ENCODE measurements at regions not wholly inside any gene's neighbourhood (a gene's known extent, or its start where the extent isn't known, plus 50 kb on each side); places are given as distances from the start of the nearest gene placed in this dataset.
A peak's percentile ranks its signal among the peaks of the same experiment; 100 is the strongest.

DNA sequence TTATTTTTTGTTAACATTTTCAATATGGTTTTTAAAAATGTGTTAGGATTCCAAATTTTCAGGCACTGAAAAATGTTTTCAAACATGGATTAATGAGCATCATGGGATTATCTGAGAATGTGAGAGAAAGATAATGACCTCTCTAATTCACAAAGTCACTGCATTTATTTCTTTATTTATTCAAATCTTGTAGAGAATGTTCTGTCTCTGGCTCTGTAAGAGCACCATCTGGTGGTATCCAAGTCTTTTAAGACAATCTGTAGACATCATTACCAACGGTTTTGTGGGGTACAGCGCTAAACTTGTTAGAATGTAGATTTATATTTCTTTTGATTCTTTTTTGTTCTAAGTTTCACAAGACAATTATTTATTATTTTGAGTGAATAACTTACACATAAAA is 956.0 kb upstream of the NOVA1 start:
- no peak overlapping the region for H3K9ac ChIP-seq (ENCODE audit: insufficient read depth in 1 of 2, low read length in 2 of 2)
- H3K27ac ChIP-seq (ENCODE audit: low read depth in 1 of 2, low read length in 1 of 2), result no peak overlapping the region
- peaks cover 0 to 1% (median 0%) of the 10 kb centered on the region in 4 donors for H3K9me3 ChIP-seq (ENCODE audit: control insufficient read depth in 4 of 4, insufficient read depth in 3 of 4, low read length in 3 of 4)
- TF ChIP-seq, protein P1, sequence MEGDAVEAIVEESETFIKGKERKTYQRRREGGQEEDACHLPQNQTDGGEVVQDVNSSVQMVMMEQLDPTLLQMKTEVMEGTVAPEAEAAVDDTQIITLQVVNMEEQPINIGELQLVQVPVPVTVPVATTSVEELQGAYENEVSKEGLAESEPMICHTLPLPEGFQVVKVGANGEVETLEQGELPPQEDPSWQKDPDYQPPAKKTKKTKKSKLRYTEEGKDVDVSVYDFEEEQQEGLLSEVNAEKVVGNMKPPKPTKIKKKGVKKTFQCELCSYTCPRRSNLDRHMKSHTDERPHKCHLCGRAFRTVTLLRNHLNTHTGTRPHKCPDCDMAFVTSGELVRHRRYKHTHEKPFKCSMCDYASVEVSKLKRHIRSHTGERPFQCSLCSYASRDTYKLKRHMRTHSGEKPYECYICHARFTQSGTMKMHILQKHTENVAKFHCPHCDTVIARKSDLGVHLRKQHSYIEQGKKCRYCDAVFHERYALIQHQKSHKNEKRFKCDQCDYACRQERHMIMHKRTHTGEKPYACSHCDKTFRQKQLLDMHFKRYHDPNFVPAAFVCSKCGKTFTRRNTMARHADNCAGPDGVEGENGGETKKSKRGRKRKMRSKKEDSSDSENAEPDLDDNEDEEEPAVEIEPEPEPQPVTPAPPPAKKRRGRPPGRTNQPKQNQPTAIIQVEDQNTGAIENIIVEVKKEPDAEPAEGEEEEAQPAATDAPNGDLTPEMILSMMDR (IDR thresholded peaks at IDR 0.05; ENCODE audit: control extremely low read depth, extremely low read depth), result no peak
- no peak overlapping the region for H3K4me3 ChIP-seq
- no peaks in the 10 kb centered on the region for H3K4me1 ChIP-seq (ENCODE audit: control insufficient read depth in 5 of 5, insufficient read depth in 5 of 5, low read length in 5 of 5)
- 51 to 62% methylated on average over 2 of the region's 2 CpGs for WGBS, 2 donors
- no peaks in the 10 kb centered on the region for H3K36me3 ChIP-seq (ENCODE audit: control insufficient read depth in 4 of 4, insufficient read depth in 4 of 4, low read length in 4 of 4)
- peak in 2 of 3 donors; percentile 3 to 12 for DNase-seq
- no peaks in the 10 kb centered on the region for H3K27me3 ChIP-seq (ENCODE audit: control insufficient read depth in 3 of 3, insufficient read depth in 3 of 3, low read length in 2 of 3)
- no peak for ATAC-seq (ENCODE audit: insufficient read depth, low FRiP score)

DNA sequence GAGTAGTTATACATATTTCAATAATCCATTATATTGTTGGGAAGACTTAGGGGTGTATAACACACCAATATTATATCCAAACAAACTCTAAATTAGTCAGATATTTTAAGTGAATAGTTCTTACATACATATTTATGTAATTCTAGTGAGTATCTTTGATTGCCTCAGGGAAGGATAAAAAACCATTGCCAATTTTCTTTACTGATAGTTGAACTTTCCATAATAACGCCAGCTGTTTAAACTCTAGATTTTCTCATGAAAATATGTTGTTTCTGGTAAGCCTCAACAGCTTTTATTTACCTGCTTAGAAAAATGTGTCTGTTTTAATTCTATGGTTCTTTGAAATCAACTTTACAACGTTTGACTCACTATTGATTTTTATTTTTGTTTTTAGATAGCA is 959.6 kb upstream of the NOVA1 start:
- Histone ChIP-seq H3K4me1 (ENCODE audit: control insufficient read depth in 5 of 5, insufficient read depth in 5 of 5, low read length in 5 of 5) (no peaks in the 10 kb centered on the region), H3K27me3 (ENCODE audit: control insufficient read depth in 3 of 3, insufficient read depth in 3 of 3, low read length in 2 of 3) (no peaks in the 10 kb centered on the region), H3K9ac (ENCODE audit: insufficient read depth in 1 of 2, low read length in 2 of 2) (no peak overlapping the region), H3K9me3 (ENCODE audit: control insufficient read depth in 4 of 4, insufficient read depth in 3 of 4, low read length in 3 of 4) (no peaks in the 10 kb centered on the region), H3K36me3 (ENCODE audit: control insufficient read depth in 4 of 4, insufficient read depth in 4 of 4, low read length in 4 of 4) (no peaks in the 10 kb centered on the region), H3K27ac (ENCODE audit: low read depth in 1 of 2, low read length in 1 of 2) (no peak overlapping the region), H3K4me3 (no peak overlapping the region)
- WGBS, 2 donors, result 65 to 72% methylated on average over 2 of the region's 2 CpGs
- DNase-seq, result no peak
- TF ChIP-seq, protein P1 (IDR thresholded peaks at IDR 0.05; ENCODE audit: control extremely low read depth, extremely low read depth), result no peak
- ATAC-seq (ENCODE audit: insufficient read depth, low FRiP score), result no peak

DNA sequence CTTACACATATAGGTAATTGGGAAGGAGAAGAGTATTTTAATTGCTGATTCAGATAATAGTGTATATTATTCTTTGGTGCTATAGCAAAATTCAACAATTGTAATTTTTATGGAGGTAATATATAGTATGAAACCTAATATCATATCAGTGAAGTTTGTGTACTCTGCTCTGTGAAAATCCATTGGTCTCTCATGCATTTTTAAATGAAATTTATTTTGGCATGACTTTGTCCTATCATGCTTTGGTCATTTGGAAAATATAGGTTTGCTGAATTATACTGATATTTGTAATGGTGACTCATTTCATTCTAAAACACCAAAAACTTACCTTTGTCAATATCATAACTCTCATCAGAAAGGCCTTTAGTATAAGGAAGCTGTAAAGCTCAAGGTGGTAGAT is 962.0 kb upstream of the NOVA1 start:
- H3K9ac ChIP-seq (ENCODE audit: insufficient read depth in 1 of 2, low read length in 2 of 2), result no peak overlapping the region
- no peak overlapping the region for H3K4me3 ChIP-seq
- H3K9me3 ChIP-seq (ENCODE audit: control insufficient read depth in 4 of 4, insufficient read depth in 3 of 4, low read length in 3 of 4), result no peaks in the 10 kb centered on the region
- TF ChIP-seq, protein P1 (IDR thresholded peaks at IDR 0.05; ENCODE audit: control extremely low read depth, extremely low read depth), result no peak
- no peak for ATAC-seq (ENCODE audit: insufficient read depth, low FRiP score)
- no peaks in the 10 kb centered on the region for H3K4me1 ChIP-seq (ENCODE audit: control insufficient read depth in 5 of 5, insufficient read depth in 5 of 5, low read length in 5 of 5)
- H3K27me3 ChIP-seq (ENCODE audit: control insufficient read depth in 3 of 3, insufficient read depth in 3 of 3, low read length in 2 of 3), result no peaks in the 10 kb centered on the region
- no peaks in the 10 kb centered on the region for H3K36me3 ChIP-seq (ENCODE audit: control insufficient read depth in 4 of 4, insufficient read depth in 4 of 4, low read length in 4 of 4)
- no peak overlapping the region for H3K27ac ChIP-seq (ENCODE audit: low read depth in 1 of 2, low read length in 1 of 2)
- DNase-seq, result no peak

DNA sequence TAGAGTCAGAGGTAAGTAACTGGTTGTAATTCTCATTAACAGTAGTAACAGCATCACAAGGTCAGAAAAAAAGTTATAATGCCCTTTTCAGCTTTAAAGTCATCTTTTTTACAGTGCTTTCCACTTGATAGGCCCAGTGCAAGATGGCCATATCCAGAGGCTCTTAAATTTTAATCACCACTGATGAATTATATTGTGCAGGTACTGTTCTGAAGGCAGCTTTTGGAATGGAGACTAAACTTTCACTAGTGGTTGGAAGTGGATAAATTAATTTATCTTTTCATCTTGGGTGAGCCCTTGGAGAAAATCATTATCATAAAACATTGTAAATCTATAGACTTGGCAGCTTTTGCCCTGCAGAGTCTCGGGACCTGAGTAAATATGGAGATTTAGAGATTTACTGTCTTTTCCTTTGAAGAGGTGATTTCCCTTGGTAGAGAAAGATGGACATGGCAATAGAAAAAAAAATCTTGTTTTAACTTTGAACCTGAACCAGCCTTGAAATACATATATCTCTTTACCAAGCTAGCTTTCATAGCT is 969.1 kb upstream of the NOVA1 start:
- TF ChIP-seq, protein P1 (IDR thresholded peaks at IDR 0.05; ENCODE audit: control extremely low read depth, extremely low read depth), result no peak
- no peaks in the 10 kb centered on the region for H3K27me3 ChIP-seq (ENCODE audit: control insufficient read depth in 3 of 3, insufficient read depth in 3 of 3, low read length in 2 of 3)
- no peak overlapping the region for H3K27ac ChIP-seq (ENCODE audit: low read depth in 1 of 2, low read length in 1 of 2)
- no peak for DNase-seq
- WGBS, 2 donors, result 70 to 79% methylated on average over 1 of the region's 1 CpG
- no peaks in the 10 kb centered on the region for H3K4me1 ChIP-seq (ENCODE audit: control insufficient read depth in 5 of 5, insufficient read depth in 5 of 5, low read length in 5 of 5)
- no peak overlapping the region for H3K4me3 ChIP-seq
- H3K36me3 ChIP-seq (ENCODE audit: control insufficient read depth in 4 of 4, insufficient read depth in 4 of 4, low read length in 4 of 4), result no peaks in the 10 kb centered on the region
- no peaks in the 10 kb centered on the region for H3K9me3 ChIP-seq (ENCODE audit: control insufficient read depth in 4 of 4, insufficient read depth in 3 of 4, low read length in 3 of 4)
- no peak for ATAC-seq (ENCODE audit: insufficient read depth, low FRiP score)
- H3K9ac ChIP-seq (ENCODE audit: insufficient read depth in 1 of 2, low read length in 2 of 2), result no peak overlapping the region

Measured in lung (tissue), 11 donors.